OCI-M2 (cell line): ENCODE measurements at regions not wholly inside any gene's neighbourhood (a gene's known extent, or its start where the extent isn't known, plus 50 kb on each side); places are given as distances from the start of the nearest gene placed in this dataset.
"Not testable (repeated sequence)": the region's sequence is repeated elsewhere in the genome, so short reads cannot be mapped to it uniquely, and the experiment has no call there.

ENCODE experiments used
- DNase-seq: peaks from one replicate; lab custom pipeline; 2025; ENCODE audit not compliant: unreplicated experiment; lab: John Stamatoyannopoulos, UW

DNA sequence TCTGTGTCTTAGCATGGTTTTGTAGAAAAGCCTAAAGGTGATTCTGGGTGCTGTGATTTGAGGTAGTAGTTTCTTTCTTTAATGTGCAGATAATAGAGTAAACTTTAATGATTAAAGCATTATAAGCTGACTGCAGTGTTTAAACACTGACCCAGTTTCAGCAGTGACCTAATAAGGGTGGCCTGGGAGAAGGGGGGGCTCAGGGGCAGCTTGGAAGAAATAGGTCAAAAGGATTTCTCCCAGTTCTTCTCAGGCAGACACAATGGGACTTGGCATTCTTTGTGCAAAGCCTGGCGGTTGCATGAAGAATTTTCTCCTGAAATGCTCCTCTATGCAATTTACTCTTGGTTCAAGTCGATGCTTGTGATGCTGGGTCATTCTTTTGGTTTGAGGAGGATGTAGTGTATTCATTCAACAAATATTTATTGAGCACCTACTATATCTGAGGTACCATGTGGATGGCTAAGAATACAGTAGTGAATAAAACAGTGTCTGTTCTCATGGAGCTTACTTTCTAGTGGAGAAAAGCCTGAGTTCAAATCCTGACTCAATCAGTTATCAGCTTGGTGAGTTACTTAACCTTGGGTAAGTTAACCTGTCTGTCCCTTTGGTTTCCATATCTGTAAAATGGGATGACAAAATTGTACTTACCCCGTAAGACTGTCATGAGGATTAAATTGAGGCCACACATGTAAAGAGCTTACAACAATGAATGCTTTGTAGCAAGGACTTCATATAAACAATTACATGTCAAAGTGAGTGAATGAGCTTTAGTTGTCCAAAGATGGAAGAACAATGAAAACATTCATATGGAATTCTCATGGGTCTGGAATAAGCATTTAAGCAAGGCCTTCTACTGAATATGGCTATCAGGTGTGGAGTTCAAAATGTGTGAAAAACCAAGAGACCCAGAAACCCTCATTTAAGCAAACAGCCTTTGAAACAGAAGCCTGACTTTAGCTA is 210.2 kb downstream of the KCNRG start:
- no peak for DNase-seq

DNA sequence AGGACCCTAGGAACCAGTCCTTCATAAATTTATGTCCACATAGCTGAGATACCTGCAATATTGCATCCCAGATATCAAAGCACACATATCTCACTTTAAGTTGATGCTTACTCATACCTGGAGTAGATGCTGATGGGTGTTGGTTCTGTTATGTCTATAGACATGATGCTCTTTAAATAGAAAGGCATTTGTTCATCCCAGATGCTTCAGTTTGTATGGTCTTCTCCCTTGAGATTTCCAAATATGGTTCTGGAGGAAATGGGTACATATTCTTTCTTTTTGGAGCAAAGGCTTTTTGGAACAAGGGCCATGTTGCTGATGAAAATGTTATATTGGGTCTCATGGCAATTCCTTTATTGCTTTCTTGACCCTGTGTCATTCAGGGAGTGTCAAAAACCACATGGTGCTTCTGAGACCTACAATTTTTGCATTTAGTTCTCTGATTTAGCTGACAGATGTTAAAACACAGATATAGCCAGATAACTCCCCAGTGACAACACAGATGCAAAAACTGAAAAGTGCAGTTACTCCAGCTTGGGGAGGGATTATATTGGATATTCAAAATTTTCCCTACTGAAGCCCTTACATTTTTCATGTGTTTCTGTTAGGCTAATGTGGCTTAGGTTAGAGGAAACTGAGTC is 211.4 kb downstream of the KCNRG start:
- no peak for DNase-seq

DNA sequence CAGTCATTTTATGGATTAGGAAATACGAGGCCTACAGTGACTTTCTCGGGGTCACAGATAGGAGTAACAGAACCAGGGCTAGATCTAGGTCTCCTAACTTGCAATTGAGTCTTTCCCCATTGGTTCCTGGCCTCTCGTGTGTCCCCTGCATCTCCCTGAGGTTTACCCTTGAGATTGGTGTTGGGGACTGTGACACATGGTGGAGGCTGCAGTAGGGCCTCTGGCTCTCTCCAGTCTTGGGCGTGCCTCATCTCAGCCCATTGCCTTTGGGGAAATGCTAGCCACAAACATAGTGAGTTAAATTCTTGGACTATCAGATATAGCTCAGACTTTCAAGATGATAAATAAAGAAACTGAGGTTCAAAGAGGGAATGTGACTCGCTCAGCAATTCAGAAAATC is 212.1 kb downstream of the KCNRG start:
- DNase-seq: no peak

DNA sequence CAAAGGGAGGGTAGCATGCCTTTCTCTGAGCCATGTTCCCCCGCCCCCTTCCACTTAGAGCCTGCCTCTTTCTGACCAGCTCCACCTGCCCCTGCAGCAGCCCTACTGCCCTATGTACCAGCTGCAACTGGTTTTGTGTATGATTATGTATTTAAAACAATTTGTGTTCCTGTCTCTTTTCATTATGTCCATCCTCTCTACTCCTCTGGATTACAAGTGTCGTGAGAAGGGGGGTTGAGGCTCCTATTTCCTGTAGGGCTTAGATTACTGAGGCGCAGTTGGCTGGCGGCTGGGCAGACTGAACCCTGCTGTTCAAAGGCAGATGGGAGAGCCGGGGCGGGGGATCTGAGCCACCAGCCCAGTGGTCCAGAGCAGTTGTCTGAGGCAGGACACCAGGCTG is 213.3 kb downstream of the KCNRG start:
- DNase-seq: no peak

- DNase-seq: no peak
Measured at GRCh38 chr13:50229960-50230661, 214.9 kb downstream of the KCNRG start.

GRCh38 chr13:50230662-50230978 is 215.4 kb downstream of the KCNRG start:
- DNase-seq: no peak

DNA sequence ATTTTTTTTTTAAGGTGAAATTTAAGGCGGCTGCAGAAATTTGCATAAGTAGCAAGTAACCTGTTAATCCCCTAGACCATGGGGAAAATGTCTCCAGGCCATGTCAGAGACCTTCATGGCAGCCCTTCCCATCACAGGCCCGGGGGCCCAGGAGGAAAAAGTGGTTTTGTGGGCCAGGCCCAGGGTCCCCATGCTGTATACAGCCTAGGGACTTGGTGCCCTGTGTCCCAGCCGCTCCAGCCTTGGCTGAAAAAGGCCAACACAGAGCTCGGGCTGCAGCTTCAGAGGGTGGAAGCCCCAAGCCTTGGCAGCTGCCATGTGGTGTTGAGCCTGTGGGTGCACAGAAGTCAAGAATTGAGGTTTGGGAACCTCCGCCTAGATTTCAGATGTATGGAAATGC is 218.3 kb downstream of the KCNRG start:
- not testable (repeated sequence) for DNase-seq

DNA sequence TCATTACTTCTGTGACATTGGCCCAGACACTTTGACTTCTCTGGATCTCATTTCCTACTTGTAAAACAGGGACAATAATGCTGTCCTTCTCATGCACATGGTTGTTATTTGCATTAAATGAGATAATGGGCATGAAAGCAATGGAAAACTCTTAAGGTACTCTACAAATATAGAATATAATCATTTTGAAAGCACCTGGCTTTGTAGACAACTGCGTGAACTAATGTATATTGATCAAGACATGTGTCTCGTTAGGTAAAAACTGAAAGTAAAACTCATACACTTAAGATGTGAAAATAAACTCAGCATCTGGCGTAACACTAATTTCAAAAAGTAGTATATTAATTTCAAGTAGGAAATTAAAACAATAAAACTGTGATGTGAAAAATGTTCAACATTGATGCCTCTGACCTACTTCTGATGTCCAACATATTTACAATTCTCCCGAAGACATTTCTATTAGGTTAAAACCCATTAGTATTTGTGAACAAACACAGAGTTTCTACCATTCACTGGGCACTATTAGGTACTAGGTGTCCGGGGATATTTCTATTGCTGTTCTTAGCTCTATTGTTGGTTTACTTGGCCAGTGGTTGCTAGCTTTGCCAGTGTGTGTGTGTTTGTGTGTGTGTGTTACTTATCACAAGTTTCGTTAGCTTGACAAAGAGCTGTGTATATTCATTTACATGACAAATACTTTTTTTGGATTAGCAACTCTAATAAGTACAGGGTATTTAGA is 220.5 kb downstream of the KCNRG start:
- DNase-seq: no peak

- no peak for DNase-seq
Measured at GRCh38 chr13:50236898-50237318, 221.7 kb downstream of the KCNRG start.

GRCh38 chr13:50238922-50239321 is 223.7 kb downstream of the KCNRG start:
- no peak for DNase-seq

- DNase-seq: no peak
Measured at GRCh38 chr13:50241479-50241878, 226.2 kb downstream of the KCNRG start.

- DNase-seq: no peak
Measured at GRCh38 chr13:50243931-50244330, 228.7 kb downstream of the KCNRG start.

DNA sequence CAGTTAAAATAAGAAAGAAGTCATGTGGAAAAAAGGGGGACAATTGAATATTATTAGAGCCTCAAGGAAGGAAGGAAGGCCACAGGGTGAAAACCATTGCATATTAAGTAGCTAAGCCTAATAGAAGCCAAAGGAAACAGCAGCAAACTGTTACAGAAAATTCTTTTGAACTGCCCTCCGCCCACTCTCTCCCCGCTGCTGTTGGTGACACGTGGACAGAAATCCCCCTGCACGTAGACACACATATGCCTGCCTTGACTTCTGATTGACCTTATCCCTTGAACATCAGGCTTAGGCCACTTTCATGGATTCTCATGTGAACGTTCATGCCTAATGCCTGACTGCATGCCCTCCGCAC is 229.1 kb downstream of the KCNRG start:
- DNase-seq: no peak

DNA sequence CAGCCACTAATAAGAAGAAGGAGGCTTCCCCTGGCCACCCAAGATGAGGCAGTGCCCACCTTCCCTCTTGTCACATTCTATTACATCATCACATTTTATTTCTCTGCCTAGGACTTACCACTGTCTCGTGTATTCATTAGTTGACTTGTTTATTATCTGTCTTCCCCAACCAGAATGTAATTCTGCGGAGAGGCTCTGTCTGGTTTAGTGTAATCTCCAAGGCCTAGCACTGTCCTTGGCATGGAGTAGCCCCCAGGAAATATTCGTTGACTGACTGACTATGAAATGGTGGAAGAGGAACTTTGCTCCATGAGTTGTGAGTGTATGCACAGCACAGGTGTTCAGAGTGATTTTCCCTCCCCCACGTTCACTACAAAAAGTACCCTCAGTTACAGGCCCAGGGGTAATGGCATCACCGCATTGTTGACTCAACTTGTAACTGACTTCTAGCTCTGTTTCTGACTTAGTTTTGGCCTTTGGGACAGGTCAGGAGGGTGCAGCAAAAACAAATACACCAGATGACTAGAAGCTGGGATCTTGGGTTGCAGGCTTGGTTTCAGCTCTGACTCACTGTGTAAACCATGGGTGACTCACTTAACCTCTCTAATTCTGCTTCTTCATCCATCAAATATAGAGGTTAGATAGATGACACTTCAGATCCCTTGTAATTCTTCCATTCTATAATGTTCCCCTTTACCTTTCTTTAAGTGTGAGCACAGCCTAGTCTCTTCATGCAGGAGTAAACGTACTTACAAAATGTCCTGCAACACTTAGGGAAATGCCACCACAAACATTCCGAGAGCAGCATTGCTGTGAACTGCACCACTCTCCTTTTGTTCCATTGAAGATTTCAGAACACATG is 229.7 kb downstream of the KCNRG start:
- no peak for DNase-seq

DNA sequence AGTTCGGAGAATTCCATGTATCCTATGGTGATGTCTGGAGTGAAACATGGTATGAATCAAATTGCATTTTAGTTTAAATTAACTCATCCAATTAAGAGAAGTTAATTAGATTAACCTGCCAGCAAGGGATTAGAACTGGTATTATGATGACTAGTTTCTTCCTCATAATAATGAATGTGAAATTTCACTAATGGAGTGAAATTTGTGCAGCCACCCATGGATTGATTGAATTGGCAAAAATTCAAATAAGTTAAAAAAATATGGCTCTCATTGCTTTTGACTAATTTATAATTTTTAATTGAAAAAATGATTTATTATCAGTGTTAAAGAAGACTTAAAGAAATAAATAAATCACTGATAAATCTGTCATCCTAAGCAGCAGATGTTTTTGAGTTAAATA is 232.0 kb downstream of the KCNRG start:
- no peak for DNase-seq

GRCh38 chr13:50248516-50249143 is 233.4 kb downstream of the KCNRG start:
- no peak for DNase-seq

- no peak for DNase-seq
Measured at GRCh38 chr13:50249144-50249521, 233.9 kb downstream of the KCNRG start.

GRCh38 chr13:50250401-50250800 is 235.2 kb downstream of the KCNRG start:
- DNase-seq: no peak

DNA sequence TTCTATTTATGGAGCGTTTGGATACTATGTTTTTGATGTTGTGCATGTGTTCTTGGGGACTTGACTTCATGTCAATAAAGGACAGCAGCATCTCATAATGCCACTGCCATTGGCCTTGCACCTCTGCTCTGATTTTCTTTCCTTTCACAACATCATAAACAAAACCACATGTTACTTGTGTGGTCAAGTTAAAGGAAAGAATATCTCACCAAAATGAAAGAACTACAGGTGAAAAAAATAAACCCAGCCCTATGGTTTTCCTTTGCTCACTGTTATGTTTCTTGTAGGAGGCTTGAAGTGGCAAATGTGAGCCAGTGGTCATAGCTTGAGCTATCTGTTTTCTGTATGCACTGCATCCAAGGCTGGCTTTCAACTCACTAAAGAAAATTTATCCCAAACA is 240.4 kb downstream of the KCNRG start:
- DNase-seq: no peak
